ENCODE measurements at regions not wholly inside any gene's neighbourhood (a gene's known extent, or its start where the extent isn't known, plus 50 kb on each side); places are given as distances from the start of the nearest gene placed in this dataset.

DNA sequence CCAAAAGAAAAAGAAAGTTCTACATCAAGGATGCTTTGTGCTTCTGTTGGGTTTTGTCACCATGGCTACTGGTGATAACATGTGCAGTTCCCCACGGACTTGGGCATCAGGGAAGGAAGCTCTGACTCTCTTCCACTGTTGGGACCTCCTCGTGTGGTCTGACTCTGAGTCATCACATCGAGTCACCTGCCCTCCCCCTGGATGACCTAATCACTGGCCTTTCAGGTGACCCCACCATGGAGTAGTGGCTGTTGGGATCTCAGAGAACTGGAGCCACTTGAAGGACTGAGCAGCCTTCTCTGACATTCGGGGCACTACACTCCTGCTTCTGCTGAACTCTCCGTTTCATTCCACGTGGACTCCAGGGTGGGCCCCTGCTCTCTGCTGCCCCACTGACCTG lies 60.8 kb upstream of the DOCK1 start:
- no peaks in the 10 kb centered on the region for H3K9me3 ChIP-seq
- intact Hi-C loops (cut with DNase I): no loop called here
- H3K4me1 ChIP-seq: no peaks in the 10 kb centered on the region
- 52 to 61% methylated on average over 6 of the region's 6 CpGs for WGBS, 2 donors
- TF ChIP-seq, protein P1, sequence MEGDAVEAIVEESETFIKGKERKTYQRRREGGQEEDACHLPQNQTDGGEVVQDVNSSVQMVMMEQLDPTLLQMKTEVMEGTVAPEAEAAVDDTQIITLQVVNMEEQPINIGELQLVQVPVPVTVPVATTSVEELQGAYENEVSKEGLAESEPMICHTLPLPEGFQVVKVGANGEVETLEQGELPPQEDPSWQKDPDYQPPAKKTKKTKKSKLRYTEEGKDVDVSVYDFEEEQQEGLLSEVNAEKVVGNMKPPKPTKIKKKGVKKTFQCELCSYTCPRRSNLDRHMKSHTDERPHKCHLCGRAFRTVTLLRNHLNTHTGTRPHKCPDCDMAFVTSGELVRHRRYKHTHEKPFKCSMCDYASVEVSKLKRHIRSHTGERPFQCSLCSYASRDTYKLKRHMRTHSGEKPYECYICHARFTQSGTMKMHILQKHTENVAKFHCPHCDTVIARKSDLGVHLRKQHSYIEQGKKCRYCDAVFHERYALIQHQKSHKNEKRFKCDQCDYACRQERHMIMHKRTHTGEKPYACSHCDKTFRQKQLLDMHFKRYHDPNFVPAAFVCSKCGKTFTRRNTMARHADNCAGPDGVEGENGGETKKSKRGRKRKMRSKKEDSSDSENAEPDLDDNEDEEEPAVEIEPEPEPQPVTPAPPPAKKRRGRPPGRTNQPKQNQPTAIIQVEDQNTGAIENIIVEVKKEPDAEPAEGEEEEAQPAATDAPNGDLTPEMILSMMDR (IDR thresholded peaks at IDR 0.05): no peak
- ATAC-seq: no peak
- no peaks in the 10 kb centered on the region for H3K36me3 ChIP-seq
- no peak overlapping the region for H3K27ac ChIP-seq
- no peak overlapping the region for H3K4me3 ChIP-seq
- no peak for DNase-seq
- H3K27me3 ChIP-seq: peaks cover 0 to 7% (median 0%) of the 10 kb centered on the region in 7 donors

DNA sequence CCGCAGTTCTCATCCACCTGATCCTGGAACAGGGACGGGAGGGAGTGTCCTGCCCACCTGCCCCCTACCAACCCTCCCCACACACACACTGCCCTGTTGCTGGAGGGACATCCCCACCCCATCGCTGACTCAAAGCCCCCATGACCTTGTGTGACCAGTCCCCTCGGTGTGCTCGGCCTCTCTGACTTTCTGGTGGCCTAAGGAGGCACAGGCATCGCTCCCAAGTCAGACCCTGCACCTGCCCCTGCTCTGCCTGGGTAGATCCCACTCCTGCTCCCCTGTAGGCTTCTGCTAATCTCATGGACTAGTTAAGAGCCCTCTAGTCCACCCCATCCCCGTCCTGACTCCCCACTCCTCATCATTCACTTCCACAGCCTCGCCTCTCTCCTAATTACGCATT lies 58.8 kb upstream of the DOCK1 start:
- no peaks in the 10 kb centered on the region for H3K4me1 ChIP-seq
- intact Hi-C loops (cut with DNase I): no loop called here
- DNase-seq: no peak

GRCh38 chr10:126846959-126847358 lies 58.3 kb upstream of the DOCK1 start:
- Histone ChIP-seq H3K4me1 (no peaks in the 10 kb centered on the region), H3K4me3 (no peak overlapping the region), H3K9me3 (no peaks in the 10 kb centered on the region), H3K27me3 (peaks cover 0 to 5% (median 0%) of the 10 kb centered on the region in 7 donors), H3K27ac (no peak overlapping the region), H3K36me3 (no peaks in the 10 kb centered on the region)
- 74 to 79% methylated on average over 2 of the region's 2 CpGs for WGBS, 2 donors
- intact Hi-C loops (cut with DNase I): no loop called here
- no peak for ATAC-seq
- TF ChIP-seq, protein P1 (IDR thresholded peaks at IDR 0.05): peak in 1 of 9 donors; percentile 5
- DNase-seq: no peak

More for the DNA sequence above, 58.8 kb upstream of the DOCK1 start:
- Histone ChIP-seq H3K4me3 (no peak overlapping the region), H3K36me3 (no peaks in the 10 kb centered on the region), H3K27me3 (peaks cover 0 to 5% (median 0%) of the 10 kb centered on the region in 7 donors), H3K9me3 (no peaks in the 10 kb centered on the region), H3K27ac (no peak overlapping the region)
- TF ChIP-seq, protein P1 (IDR thresholded peaks at IDR 0.05): no peak
- ATAC-seq: no peak
- WGBS, 2 donors: 83 to 86% methylated on average over 9 of the region's 9 CpGs

- H3K27ac ChIP-seq: no peak overlapping the region
- no peaks in the 10 kb centered on the region for H3K4me1 ChIP-seq
- 93 to 95% methylated on average over 7 of the region's 7 CpGs for WGBS, 2 donors
- TF ChIP-seq, protein P1 (IDR thresholded peaks at IDR 0.05): no peak
- no peaks in the 10 kb centered on the region for H3K9me3 ChIP-seq
- intact Hi-C loops (cut with DNase I): no loop called here
- H3K36me3 ChIP-seq: no peaks in the 10 kb centered on the region
- no peak for ATAC-seq
- no peak for DNase-seq
- H3K27me3 ChIP-seq: peaks cover 0 to 5% (median 0%) of the 10 kb centered on the region in 7 donors
- H3K4me3 ChIP-seq: no peak overlapping the region
Measured at GRCh38 chr10:126847666-126848065, 57.6 kb upstream of the DOCK1 start.
